Esophagus muscularis mucosa (tissue), 4 donors: ENCODE measurements at regions not wholly inside any gene's neighbourhood (a gene's known extent, or its start where the extent isn't known, plus 50 kb on each side); places are given as distances from the start of the nearest gene placed in this dataset.
A peak's percentile ranks its signal among the peaks of the same experiment; 100 is the strongest.

Source experiments
- DNase-seq: peaks from one replicate; pipeline ENCODE4 v3.0.0-alpha.2; 2017; ENCODE audit errors: extremely low spot score
- H3K27ac ChIP-seq, 4 donors: fragments of 200-600 bp; sonication (generic); replicated peaks in 1 of 4; 1 replicate in 3 of 4; 2 replicates in 1 of 4; pipeline ENCODE4 v1.5.1; 2016 to 2019; ENCODE audit warnings: mild to moderate bottlenecking in 1 of 4
- H3K27me3 ChIP-seq, 4 donors: fragments of 200-600 bp; sonication (generic); one replicate each; pipeline versions ENCODE4 v1.5.1 to v1.6.0; 2016 to 2019
- H3K36me3 ChIP-seq, 4 donors: fragments of 200-600 bp; sonication (generic); one replicate each; pipeline ENCODE4 v1.5.1; 2016 to 2019
- H3K4me1 ChIP-seq, 4 donors: fragments of 200-600 bp; sonication (generic); one replicate each; pipeline ENCODE4 v1.5.1; 2016 to 2019
- H3K4me3 ChIP-seq, 4 donors: fragments of 200-600 bp; sonication (generic); 1 replicate in 2 of 4; 2 replicates in 2 of 4; pipeline ENCODE4 v1.5.1; 2016 to 2019; ENCODE audit warnings: mild to moderate bottlenecking in 4 of 4, moderate library complexity in 1 of 4
- H3K9me3 ChIP-seq, 4 donors: fragments of 200-600 bp; sonication (generic); 1 replicate in 3 of 4; 2 replicates in 1 of 4; pipeline ENCODE4 v1.5.1; 2016 to 2019
- EP300 ChIP-seq: sonication (generic); formaldehyde crosslinking; IDR thresholded peaks from one replicate; pipeline ENCODE4 v1.6.1; 2017; ENCODE audit warnings: antibody characterized with exemption
- POLR2A ChIP-seq: fragments of 450-650 bp; IDR thresholded peaks from one replicate; pipeline ENCODE4 v1.6.1; 2017; ENCODE audit warnings: antibody characterized with exemption, moderate library complexity, mild to moderate bottlenecking, low read depth
- POLR2AphosphoS5 ChIP-seq, 2 donors: sonication (generic); formaldehyde crosslinking; IDR thresholded peaks; one replicate each; pipeline ENCODE4 v1.6.1; 2017; ENCODE audit warnings: antibody characterized with exemption in 2 of 2
- WGBS: methylation state at CpG from one replicate; pipeline ENCODE4 v1.1.5; 2018; 5-methylcytosine and 5-hydroxymethylcytosine counted together
- intact Hi-C: fragments of 100-400 bp; cut with DNase I; formaldehyde crosslinking; loops from one replicate; pipeline ENCODE4 v1.15.1; 2023
- TF ChIP-seq, protein P1 (sequence below), 3 experiments: fragments of 200-600 bp in 2 of 3; fragments of 450-650 bp in 1 of 3; sonication (generic) in 2 of 3; IDR thresholded peaks; one replicate each; pipeline ENCODE4 v1.5.1; 2017 to 2019; ENCODE audit warnings: antibody characterized with exemption in 3 of 3, mild to moderate bottlenecking in 2 of 3, moderate library complexity in 1 of 3

DNA sequence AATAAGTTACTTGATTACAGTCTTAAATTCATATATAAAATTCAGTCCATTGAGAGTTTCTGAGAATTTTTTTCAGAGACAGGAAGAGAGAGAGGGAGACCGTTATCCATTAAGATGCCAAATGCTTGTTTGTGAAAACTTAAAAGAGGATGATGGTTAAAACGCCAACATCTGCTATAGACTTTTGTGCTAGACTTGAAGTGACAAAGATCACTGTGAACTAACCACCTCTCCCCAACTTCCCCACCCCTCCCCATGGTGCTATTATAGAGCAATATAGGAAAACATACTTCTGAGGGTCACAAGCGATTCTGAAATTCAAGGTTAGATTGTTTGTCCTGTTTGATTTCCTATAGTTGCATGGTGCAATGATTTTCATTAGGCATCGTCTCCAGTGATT lies 440.8 kb downstream of the RMST start:
- DNase-seq: no peak
- Histone ChIP-seq H3K27ac (no peak overlapping the region), H3K4me3 (no peak overlapping the region), H3K36me3 (no peaks in the 10 kb centered on the region), H3K4me1 (peaks cover 0 to 17% (median 9%) of the 10 kb centered on the region in 4 donors), H3K27me3 (no peaks in the 10 kb centered on the region), H3K9me3 (no peaks in the 10 kb centered on the region)
- TF ChIP-seq POLR2AphosphoS5 (IDR thresholded peaks at IDR 0.05): no peak
- 90% methylated on average over 4 of the region's 4 CpGs for WGBS
- intact Hi-C loops: no loop called here

DNA sequence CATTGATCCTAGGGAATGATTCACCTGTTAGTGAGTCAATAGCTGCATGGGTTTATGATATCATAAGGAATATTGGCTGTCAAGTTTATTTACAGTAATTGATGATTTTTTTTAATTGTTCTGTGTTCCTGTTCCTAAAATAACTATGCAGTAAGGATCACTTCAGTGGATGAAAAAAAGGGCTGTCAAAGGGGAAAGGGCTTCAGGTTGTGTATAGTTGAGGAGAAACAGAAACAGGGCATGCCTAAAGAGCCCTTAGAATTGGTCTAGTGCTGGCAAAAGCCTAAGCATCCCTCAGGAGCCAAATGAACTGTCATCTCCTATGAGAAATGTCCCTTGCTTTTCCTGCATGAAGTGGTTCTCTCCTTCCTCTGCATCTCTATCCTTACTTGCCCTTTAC lies 444.9 kb downstream of the RMST start:
- Histone ChIP-seq H3K9me3 (no peaks in the 10 kb centered on the region), H3K4me3 (no peak overlapping the region), H3K4me1 (peaks cover 0 to 12% (median 9%) of the 10 kb centered on the region in 4 donors), H3K27ac (no peak overlapping the region), H3K27me3 (no peaks in the 10 kb centered on the region), H3K36me3 (no peaks in the 10 kb centered on the region)
- no peak for TF ChIP-seq EP300
- DNase-seq: no peak
- intact Hi-C loops: no loop called here

DNA sequence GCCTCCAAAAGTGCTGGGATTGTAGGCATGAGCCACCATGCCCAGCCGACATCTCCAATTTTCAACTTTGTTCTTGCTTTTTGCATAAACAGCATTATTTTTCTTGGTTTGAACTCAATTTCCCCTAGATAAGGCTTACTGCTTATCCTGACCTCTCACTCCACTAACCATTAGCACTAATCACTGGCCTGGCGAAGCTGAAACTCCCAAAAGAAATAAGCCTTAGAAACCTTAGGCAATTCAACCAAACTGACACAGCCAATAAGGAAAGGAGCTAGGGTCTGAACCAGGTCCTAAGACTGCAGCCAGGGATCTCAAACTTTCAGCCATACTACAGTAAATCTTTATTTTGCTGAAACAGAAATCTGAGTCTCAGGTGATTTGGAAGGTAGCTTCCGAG lies 448.0 kb downstream of the RMST start:
- H3K4me1 ChIP-seq: peaks cover 0 to 17% (median 12%) of the 10 kb centered on the region in 4 donors
- H3K4me3 ChIP-seq: no peak overlapping the region
- no peaks in the 10 kb centered on the region for H3K9me3 ChIP-seq
- H3K36me3 ChIP-seq: no peaks in the 10 kb centered on the region
- TF ChIP-seq POLR2AphosphoS5 (IDR thresholded peaks at IDR 0.05): no peak
- no peak for TF ChIP-seq EP300
- TF ChIP-seq POLR2A: no peak
- TF ChIP-seq, protein P1, sequence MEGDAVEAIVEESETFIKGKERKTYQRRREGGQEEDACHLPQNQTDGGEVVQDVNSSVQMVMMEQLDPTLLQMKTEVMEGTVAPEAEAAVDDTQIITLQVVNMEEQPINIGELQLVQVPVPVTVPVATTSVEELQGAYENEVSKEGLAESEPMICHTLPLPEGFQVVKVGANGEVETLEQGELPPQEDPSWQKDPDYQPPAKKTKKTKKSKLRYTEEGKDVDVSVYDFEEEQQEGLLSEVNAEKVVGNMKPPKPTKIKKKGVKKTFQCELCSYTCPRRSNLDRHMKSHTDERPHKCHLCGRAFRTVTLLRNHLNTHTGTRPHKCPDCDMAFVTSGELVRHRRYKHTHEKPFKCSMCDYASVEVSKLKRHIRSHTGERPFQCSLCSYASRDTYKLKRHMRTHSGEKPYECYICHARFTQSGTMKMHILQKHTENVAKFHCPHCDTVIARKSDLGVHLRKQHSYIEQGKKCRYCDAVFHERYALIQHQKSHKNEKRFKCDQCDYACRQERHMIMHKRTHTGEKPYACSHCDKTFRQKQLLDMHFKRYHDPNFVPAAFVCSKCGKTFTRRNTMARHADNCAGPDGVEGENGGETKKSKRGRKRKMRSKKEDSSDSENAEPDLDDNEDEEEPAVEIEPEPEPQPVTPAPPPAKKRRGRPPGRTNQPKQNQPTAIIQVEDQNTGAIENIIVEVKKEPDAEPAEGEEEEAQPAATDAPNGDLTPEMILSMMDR (IDR thresholded peaks at IDR 0.05): no peak
- 95% methylated on average over 3 of the region's 3 CpGs for WGBS
- DNase-seq: no peak
- H3K27me3 ChIP-seq: no peaks in the 10 kb centered on the region
- intact Hi-C loops: no loop called here
- H3K27ac ChIP-seq: no peak overlapping the region

DNA sequence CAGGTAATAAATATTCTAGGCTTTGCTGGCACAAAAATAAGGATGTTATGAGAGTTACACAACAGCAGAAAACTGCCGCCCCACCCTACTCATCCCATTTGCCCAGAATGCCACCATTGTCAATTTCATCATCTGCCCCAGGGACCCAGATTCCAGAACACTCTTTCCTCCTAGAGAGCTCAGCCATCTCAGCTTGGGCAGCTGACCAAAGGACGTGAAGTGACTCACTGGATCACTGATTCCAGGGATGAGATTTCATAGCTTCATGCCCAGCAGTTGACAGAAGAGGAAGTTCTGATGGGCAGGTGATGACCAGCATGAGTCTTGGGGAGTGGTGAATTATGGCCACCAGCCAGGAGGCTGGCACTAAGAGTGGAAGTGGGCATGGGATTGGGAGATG lies 450.3 kb downstream of the RMST start:
- H3K27me3 ChIP-seq: no peaks in the 10 kb centered on the region
- H3K27ac ChIP-seq: no peak overlapping the region
- H3K4me1 ChIP-seq: peaks cover 0 to 26% (median 8%) of the 10 kb centered on the region in 4 donors
- TF ChIP-seq EP300 (no peak), POLR2A (no peak), POLR2AphosphoS5 (IDR thresholded peaks at IDR 0.05) (no peak)
- TF ChIP-seq, protein P1 (IDR thresholded peaks at IDR 0.05): no peak
- intact Hi-C loops: no loop called here
- 66% methylated on average over 2 of the region's 2 CpGs for WGBS
- H3K9me3 ChIP-seq: no peaks in the 10 kb centered on the region
- H3K4me3 ChIP-seq: no peak overlapping the region
- H3K36me3 ChIP-seq: no peaks in the 10 kb centered on the region
- DNase-seq: no peak

DNA sequence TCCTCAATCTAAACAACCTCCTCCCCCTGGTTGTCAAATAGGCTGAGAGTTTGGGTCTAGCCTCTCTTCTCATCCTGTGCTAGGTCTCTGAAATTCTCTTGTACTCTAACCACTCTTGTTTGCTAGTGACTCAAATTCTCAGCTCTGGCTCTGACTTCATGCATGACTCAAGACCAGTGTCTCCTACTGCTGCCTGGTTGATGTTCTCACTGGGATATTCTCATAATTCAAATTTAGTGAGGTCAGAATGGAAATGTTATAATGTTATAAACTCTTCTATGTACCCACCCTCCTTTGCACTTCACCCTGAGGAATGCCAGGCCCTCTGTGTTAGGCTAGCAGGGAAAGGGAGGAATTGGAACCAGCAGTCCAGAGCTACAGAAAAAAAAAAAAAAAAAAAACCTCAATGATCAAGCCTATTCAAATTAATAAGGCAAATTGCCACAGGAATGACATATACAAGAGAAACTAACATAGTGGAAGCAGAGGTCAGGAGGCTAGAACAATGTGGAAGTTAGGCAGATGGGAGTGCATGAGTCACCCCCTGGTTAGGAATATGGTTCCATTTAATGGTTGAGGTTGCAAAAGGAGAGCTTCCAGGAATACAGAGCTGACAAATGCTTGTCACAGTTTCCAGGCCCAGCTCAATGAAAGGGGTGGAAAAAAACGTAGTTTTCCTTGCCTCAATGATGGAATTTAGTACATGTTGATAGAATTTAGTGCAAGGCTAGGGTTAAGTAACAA lies 459.5 kb downstream of the RMST start:
- Histone ChIP-seq H3K36me3 (no peaks in the 10 kb centered on the region), H3K27me3 (no peaks in the 10 kb centered on the region), H3K4me1 (peaks cover 0 to 39% (median 12%) of the 10 kb centered on the region in 4 donors), H3K4me3 (no peak overlapping the region), H3K9me3 (no peaks in the 10 kb centered on the region), H3K27ac (peak overlapping the region; percentile 39 to 57 (median 54))
- no peak for DNase-seq
- peak in 1 of 2 donors; percentile 9 for TF ChIP-seq POLR2AphosphoS5 (IDR thresholded peaks at IDR 0.05)
- TF ChIP-seq POLR2A: no peak
- TF ChIP-seq, protein P1 (IDR thresholded peaks at IDR 0.05): no peak
- no peak for TF ChIP-seq EP300
- 55% methylated on average over 1 of the region's 1 CpG for WGBS
- intact Hi-C loops: no loop called here

DNA sequence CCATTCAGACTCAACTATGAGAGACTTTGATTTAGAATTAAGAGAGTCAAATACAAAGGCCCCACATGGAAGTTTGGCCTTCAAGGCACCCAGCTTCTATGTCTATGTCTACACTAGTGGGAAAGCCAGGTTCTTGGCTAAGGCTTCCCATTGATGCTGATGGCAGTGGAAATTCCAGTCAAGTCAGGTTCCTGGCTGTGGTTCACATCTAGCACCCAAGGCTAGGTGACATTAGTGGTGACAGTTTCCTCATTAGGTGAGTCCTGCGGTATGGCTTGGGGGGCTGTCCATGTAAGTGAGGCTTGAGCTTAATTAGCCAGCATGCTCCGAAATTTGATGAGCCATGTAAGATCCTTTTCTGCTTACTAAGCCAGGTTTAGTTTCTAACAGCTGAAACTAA lies 460.9 kb downstream of the RMST start:
- 86% methylated on average over 2 of the region's 2 CpGs for WGBS
- Histone ChIP-seq H3K4me3 (no peak overlapping the region), H3K27ac (no peak overlapping the region), H3K9me3 (no peaks in the 10 kb centered on the region), H3K27me3 (no peaks in the 10 kb centered on the region), H3K4me1 (peaks cover 0 to 40% (median 21%) of the 10 kb centered on the region in 4 donors), H3K36me3 (no peaks in the 10 kb centered on the region)
- no peak for DNase-seq
- intact Hi-C loops: no loop called here
- no peak for TF ChIP-seq EP300
- TF ChIP-seq POLR2A: no peak
- TF ChIP-seq, protein P1 (IDR thresholded peaks at IDR 0.05): no peak
- no peak for TF ChIP-seq POLR2AphosphoS5 (IDR thresholded peaks at IDR 0.05)
